HG02852 (cell line): ENCODE measurements at regions not wholly inside any gene's neighbourhood (a gene's known extent, or its start where the extent isn't known, plus 50 kb on each side); places are given as distances from the start of the nearest gene placed in this dataset.
"Not testable (repeated sequence)": the region's sequence is repeated elsewhere in the genome, so short reads cannot be mapped to it uniquely, and the experiment has no call there.

Source experiments
- ATAC-seq: cut with Tn5 transposase; IDR thresholded peaks from one replicate; pipeline ENCODE4 v1.9.1; 2021; ENCODE audit warnings: mild to moderate bottlenecking, moderate library complexity; ENCODE audit not compliant: unreplicated experiment

DNA sequence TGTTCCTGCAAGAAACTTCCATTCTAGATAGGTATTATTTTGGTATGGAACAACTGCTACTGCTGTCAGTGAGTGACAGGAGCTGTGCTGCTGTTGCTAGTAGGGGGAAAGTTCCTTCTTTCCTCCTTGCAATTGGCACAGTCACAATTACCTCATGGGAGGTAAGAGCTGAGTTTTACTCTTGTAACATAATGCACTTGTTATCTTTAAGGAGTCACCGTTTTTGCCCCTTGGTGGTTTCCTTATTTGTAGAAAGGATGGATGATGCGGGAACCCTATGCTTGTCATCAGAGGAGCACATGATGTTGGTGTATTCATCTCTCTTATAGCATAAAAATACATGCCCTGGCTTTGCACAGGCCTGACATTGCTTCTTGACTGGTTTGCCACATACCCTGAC is 234.7 kb upstream of the NPY start:
- ATAC-seq, result no peak

DNA sequence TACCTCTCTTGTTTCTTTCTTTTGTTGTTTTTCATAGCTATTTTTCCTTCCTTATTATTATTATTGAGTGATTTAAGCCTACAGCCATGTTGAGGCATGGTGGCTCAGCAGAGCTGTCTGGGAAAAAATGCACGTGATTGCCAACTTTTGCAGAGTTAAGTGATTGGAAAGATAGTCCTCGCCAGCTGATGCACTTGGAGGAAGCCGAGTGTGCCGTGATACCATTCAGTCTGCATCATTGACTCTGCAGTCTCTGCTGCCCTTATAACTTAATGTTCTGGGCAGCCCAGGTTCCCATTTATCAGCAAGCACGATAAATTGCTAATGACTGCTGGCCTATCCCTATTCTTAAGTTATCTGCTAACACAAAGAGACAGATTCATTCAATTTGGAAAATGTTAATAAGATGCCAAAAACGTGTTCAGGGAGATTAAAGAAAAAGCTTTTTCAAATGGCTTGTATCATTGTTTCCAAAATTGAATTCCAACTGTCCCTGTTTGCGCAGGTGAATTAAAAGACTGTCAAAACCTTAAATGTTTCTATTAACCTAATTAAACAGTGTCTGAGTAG is 232.9 kb upstream of the NPY start:
- ATAC-seq, result no peak

DNA sequence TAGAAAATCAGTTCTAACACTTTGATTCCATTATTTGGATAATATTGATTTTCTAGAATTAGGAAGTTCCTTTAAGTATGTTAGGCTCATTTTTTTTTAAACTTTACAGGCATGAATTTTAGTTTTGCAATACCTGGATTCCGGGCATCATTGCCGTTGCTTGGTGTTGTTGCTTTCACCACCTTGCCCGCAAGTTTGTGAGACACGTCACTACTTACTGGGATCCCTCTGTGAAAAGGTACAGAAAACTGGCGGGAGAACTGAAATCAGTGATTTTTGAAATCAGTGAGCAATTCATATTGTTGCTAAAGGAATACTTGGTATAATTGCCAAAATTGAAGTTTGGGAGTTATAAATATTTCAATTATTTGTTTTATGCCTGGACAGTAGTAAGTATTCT is 232.3 kb upstream of the NPY start:
- ATAC-seq, result no peak

DNA sequence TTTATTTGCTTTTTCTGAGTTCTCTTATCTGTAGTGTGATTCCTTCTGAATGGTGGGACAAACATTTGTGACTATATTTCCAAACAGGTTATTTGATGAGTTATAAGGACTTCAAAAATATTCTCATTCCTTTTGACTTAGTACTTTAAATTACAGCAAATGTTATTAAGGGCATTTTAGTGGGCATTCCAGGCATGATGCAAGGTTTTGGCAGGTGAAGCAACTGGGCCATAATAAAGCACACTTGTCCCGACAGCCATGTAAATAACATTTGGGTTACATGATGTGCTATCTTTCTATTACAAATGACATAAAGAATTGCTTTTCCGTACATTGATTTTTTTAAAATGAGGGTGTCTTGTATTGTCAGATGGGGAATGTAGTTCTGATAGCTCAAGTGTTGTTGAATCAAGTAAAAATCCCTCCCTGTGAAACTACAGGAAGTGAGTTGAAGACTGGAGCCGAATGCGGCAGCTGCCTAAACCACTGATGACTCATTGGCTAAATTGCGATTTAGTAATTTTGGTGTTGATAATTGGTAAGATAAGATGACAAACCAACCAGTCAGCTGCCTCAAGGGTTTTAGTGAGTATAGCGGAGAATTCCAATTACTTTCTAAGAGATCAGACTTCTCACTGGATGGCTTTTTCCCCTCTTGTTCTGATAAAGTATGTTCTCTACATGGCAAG is 231.3 kb upstream of the NPY start:
- no peak for ATAC-seq

DNA sequence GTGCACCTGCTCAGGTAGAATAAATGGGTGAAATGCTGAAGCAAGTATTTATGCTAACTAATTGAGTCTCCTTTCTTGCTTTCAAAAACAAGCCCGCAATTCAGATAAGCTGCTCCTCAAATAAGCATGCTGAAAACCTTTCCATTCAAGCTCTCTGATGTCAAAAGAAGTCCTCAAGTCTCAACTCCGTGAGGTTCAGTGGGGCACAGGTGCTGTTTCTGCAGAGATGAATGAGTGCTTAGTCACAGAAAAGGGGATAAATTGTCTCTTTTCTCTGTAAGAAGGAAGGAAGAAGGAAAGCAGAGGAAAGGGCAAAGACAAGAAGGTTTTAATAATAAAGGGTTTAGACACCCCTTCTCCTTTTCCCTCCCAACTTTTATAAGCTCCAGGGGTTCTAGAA is 229.8 kb upstream of the NPY start:
- ATAC-seq, result no peak

DNA sequence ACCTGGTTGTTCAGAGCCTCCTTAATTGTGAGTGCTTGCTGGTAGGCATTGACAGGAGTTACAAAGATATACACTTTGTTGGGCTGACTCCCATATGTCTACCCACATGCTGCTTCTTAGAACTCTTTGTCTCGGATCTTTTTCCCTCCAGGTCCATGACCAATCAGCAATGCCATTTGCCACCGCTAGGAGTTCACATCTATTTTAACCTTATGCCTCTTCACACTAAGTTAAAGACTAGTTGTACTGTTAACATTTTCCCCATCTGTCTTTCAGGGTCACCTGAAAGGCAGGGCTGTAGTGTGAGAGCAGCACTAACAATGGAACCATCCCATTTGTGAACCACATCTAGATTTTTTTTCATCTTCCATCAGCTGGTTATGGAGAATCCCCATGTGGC is 226.7 kb upstream of the NPY start:
- ATAC-seq, result no peak

DNA sequence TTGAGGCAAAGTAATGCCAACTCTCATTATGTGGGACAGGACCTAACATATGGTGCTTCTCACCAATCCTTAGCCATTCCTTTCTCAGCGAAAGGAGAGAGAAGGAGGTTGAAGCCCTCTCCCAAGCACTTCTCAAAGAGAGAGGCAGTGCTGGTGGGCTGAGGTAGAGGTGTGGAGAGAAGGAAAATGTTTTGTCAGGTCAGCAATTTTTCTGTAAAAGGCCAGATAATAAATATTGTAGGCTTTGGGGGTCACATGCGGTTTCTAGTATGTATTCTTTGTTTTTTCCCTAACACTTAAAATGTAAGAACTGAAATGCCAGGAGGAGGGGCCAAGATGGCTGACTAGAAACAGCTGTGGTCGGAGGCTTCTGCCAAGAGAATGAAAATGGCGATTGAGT is 225.0 kb upstream of the NPY start:
- no peak for ATAC-seq

DNA sequence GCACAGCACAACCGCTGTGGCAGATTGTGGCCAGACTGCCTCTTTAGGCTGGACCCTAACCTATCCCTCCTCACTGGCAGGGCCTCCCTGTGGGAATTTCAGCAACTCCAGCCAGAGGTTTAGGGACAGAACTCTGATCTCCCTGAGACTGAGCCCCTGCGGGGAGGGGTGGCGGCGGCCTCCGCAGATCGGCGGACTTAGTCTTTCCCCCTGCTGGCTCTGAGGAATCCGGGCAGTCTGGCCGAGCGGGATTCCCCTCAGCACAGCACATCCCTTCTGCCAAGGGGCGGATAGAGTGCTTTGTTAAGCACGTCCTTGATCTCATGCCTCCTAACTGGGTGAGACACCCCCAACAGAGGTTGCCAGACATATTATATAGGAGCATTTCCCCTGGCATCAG is 224.2 kb upstream of the NPY start:
- no peak for ATAC-seq

DNA sequence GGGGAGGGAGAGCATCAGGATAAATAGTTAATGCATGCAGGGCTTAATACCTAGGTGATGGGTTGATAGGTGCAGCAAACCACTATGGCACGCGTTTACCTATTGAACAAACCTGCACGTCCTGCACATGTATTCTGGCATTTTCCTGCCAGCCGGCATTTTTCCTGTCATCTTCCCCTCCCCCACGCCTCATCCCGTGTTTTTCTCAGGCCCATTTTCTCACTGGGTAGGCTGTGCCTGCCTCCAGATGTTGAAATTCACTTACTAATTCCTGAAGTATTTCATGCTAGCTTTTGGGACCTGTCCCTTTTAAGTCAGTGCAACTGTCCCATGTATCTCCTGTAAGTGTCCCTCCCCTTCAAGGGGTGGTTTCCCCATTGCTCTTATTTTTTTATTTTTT is 220.3 kb upstream of the NPY start:
- no peak for ATAC-seq

DNA sequence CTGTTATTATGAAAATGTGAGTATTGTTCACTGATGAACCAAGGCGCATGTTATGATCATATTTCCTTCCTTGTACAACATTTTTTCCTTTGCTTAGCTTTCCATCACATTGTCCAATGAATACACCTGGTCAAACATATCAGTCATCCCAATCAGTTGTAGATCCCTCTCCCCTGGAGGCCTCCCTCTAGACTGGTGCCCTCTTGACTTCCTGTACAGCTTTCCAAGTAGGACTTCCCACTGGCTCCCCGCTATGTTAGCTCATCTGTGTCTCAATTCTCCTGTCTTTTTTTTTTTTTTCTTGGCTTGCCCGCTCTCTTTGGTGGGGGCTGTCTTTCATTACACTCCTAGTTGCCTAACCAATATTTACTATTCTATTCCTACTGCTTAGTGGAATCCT is 214.2 kb upstream of the NPY start:
- ATAC-seq, result no peak

DNA sequence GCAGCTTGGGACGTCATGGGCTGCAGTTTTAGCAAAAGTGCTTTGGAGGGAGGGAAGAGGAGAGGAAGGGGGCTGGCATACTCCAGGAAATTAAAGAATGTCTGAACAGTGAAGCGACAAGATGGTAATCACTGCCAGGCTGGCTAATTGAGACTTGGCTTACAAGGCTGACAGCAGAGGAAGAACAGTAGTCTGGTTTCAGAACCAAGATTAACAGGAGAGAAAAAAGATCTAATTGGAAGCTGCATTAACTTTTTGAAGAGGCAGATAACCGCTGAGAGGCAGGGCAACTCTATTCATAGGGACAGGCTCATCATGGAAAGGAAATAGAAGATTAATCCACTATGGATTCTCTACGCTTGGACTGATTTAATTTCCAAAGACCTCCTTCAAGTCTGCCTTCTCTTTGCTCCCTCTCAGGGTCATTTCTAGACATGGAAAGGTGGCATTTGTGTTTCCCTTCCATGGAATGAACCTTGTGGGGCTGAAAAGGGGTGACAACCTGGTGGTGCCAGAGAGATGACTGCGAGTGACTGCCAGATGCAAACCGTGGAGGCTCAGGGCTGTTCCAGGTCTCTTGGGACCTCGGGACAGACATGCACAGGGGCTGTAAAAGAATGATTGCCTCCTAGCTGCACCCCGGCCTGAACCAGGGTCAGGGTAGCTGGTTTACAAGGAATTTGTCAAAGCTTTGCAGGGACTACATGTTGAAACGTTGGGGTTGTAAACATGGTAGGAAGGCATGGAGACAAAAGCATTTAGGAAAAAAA is 210.2 kb upstream of the NPY start:
- ATAC-seq, result no peak

DNA sequence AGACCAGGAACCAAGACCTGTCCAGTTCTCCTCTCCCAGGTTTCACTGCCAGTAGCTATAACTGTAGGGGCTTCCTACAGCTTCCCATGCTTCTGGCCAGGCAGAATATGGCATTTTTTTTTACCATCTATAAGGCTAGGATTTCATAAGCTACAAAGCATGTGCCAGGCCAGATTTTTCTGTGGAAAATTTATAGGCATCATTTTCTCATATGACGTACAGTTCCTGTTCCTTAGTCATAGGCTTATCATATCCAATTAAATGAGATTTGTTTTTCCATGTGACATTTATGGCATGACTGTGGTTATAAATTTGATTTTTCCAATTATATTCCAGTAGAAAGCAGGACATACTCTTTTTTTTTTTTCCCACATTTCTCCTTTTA is 208.6 kb upstream of the NPY start:
- ATAC-seq, result no peak

DNA sequence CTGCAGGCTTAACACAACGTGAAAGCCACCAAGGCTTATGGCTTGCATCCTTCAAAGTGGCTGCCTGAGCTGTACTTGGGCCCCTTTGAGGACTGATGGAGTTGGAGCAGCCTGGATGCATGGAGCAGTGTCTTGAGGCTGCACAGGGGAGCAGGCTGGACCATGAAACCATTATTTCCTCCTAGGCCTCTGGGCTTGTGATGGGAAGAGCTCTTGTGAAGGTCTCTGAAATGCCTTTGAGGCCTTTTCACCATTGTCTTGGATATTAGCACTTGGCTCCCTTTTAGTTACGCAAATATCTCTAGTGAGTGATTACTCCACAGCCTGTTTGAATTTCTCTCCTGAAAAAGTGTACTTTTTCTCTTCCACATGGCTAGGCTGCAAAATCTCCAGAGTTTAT is 201.2 kb upstream of the NPY start:
- no peak for ATAC-seq

DNA sequence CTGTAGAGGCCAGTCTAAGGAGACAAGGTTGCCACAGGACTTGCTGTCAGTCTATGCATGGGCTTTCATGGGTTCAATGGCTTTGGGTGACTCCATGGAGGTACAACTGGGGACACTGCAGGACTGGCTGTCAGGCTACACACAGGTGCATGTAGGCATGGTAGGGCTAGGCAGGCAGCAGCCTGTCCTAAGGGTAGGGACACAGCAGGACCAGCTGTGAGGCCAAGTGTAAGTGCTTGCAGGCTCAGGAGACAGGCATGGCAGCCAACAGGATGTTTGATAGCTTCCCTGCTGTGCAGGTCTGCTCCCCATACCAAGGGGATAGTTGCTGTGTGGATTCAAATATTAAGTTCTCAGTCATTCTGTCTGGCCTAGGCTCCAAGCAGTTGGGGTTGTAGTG is 181.0 kb upstream of the NPY start:
- ATAC-seq, result no peak

DNA sequence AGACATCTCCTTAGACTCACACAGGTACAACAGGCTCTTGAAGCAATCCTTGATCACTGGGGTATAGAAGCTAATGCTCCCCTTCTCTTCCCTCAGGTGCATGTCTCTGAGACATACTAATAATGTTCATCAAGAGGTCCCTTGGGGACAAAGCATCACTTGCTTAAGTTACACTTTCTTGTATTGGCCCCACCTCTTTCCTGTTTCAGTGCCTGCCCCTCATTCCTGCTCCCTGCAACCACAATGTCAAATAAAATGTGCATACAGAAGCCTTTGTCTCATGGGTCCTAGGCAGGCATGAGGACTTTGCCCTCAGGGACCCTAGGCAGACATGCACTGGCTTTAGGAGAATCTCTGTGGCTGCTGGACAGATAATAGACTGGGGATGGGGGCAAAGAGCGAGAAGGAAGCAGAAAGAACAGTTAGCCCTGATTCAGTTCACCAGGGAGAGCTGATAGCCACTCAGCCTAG is 175.0 kb upstream of the NPY start:
- ATAC-seq, result no peak

DNA sequence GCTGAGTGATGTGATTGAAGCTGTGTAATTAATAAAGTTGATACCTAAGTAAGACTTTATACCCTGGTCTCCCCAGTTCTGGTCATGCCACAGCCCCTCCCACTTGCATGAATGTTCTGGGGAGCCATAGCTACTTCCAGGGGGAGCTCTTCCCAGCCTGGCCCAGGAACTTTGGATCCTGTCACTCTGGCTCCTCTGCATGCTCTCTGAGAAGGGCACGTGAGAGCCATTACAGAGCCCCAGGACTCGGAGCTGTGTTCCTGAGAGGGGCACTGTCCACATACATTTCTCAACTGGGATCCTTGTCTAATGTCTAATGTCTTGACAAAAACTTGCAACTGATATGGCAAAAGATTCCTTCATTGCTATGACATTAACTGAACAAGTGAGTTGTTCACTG is 173.9 kb upstream of the NPY start:
- ATAC-seq, result no peak

DNA sequence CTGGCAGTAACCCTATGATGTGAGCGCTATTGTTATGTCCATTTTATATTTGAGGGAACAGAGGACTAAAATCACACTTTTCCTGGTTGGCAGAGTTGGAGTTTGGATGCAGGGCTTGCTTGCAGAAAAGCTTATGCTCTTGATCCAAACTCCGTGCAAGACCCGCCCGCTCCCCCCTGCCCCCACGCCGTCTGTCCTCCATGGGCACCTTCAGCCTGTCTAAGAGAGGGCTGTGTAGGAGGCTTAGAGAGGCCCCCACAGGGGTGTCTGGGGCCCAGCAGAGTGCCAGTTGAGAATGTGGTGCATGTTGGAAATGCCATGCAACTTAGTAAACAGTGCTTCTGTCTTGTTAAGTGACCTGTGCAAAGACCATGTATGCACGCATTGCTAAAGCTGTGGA is 170.5 kb upstream of the NPY start:
- ATAC-seq, result no peak

DNA sequence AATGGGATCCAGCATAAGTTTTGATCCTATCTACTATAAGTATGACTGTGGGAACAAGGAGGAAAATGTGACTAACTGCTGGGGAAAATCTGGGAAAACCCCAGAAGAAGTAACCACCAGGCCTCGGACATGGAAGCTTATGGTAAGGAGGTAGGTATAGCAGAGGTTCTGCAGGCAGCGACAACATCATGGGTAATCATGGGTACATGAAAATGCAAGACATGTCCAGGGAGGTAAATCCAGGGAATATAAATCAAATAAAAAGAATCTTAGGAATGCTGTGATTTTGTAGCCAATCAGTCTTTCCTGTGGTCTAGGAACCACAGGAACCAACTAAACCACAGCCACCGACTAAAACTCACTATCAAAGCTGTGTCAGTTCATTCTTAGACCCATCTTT is 168.3 kb upstream of the NPY start:
- ATAC-seq, result no peak

DNA sequence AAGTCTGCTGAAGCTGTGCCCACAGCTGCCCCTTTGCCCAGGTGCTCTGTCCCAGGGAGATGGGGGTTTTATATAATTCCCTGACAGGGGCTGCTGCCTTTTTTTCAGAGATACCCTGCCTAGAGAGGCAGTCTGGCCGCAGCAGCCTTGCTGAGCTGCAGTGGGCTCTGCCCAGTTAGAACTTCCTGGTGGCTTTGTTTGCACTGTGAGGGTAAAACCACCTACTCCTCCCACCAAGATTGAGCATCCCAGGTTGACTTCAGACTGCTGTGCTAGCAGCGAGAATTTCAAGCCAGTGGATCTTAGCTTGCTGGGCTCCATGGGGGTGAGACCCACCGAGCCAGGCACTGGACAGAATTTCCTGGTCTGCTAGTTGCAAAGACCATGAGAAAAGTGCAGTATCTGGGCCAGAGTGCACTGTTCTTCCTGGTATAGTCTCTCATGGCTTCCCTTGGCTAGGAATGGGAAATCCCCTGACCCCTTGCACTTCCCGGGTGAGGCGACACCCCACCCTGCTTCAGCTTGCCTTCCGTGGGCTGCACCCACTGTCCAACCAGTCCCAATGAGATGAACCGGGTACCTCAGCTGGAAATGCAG is 166.0 kb upstream of the NPY start:
- ATAC-seq, result not testable (repeated sequence)

DNA sequence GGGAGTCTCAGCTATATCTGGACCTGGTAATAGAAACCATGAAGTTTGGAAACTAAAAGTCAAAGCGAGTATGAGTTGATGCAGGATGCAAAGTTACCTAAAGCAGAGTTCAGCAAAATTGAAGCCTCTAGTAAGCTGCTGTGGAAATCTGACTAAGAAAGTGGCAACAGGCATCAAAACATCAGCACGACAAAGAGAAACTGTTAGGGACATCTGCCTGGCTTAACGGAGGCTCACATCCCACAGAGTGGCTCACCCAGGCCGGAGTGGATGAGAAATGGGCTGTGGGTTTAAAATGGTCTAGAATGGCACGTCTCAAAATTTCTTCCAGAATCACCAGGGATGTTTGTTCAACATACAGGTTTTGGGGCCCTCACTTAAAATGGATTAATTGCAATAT is 164.1 kb upstream of the NPY start:
- ATAC-seq, result no peak

DNA sequence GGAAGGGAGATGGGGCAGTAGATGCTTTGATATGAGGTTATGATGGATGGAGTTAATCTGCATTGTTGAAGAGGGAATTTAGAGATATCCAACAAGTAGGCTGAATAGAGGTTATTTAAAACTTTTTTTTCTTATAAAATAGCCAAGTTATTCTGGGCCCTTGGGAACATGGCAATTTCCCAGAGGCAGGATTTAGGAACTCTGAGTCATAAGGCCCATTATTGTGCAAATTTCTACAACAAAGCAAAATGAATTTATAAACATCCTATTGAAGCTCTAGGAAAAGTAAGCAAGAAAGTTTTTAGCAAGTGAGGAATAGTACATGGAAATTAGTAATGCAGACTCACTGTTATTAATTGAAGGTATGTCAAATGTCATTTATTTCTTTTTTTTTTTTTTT is 160.9 kb upstream of the NPY start:
- ATAC-seq, result no peak

DNA sequence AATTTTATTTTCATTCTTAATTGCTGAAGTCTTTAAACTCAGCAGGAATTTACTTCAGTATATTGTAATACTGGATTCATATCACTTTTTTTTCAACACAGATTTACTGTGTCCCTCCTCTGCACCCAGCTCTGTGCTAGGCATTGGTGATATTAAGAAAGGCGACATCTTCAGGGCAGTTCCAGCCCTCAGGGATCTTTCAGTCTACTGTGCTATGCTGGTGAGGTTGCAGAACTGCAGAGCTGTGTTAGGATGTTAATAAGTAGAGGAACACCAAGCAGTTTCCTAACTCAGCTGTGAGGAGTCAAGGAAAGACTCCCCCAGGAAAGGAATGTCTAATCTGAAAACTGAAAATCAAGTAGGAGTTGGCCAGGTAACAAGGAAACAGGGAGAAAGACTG is 158.2 kb upstream of the NPY start:
- no peak for ATAC-seq
